ENCODE measurements at regions not wholly inside any gene's neighbourhood (a gene's known extent, or its start where the extent isn't known, plus 50 kb on each side); places are given as distances from the start of the nearest gene placed in this dataset.

GRCh38 chr5:67651180-67651579, 454.6 kb upstream of the CD180 start:
- Histone ChIP-seq H3K36me3 (ENCODE audit: control insufficient read depth, low read length) (no peaks in the 10 kb centered on the region), H4K20me1 (ENCODE audit: control insufficient read depth, insufficient read depth, low read depth, low read length) (no peaks in the 10 kb centered on the region), H3K79me2 (ENCODE audit: control insufficient read depth, low read length) (no peaks in the 10 kb centered on the region), H3K9me2 (replicated peaks; ENCODE audit: control insufficient read depth, low read length) (no peaks in the 10 kb centered on the region), H3K4me3 (ENCODE audit: low read length) (no peak overlapping the region), H3K4me2 (ENCODE audit: low read length) (no peak overlapping the region), H3F3A (ENCODE audit: control insufficient read depth, insufficient read depth) (no peaks in the 10 kb centered on the region), H3K27ac (ENCODE audit: low read depth, low read length) (no peak overlapping the region), H3K9me3 (ENCODE audit: control insufficient read depth, insufficient read depth, low read length) (no peaks in the 10 kb centered on the region), H3K27me3 (ENCODE audit: control insufficient read depth, low read length) (no peaks in the 10 kb centered on the region), H3K4me1 (ENCODE audit: control insufficient read depth, low read length) (no peaks in the 10 kb centered on the region)
- TF ChIP-seq CTCF (IDR thresholded peaks at IDR 0.05; ENCODE audit: low read depth, low read length, poor library complexity, severe bottlenecking), result no peak
- TF ChIP-seq EZH2phosphoT487 (IDR thresholded peaks at IDR 0.05; ENCODE audit: borderline replicate concordance, low read length), result no peak

- TF ChIP-seq CTCF (IDR thresholded peaks at IDR 0.05; ENCODE audit: low read depth, low read length, poor library complexity, severe bottlenecking), result no peak
- no peaks in the 10 kb centered on the region for H3F3A ChIP-seq (ENCODE audit: control insufficient read depth, insufficient read depth)
- H3K27me3 ChIP-seq (ENCODE audit: control insufficient read depth, low read length), result no peaks in the 10 kb centered on the region
- H3K9me3 ChIP-seq (ENCODE audit: control insufficient read depth, insufficient read depth, low read length), result no peaks in the 10 kb centered on the region
- no peak overlapping the region for H3K4me2 ChIP-seq (ENCODE audit: low read length)
- H3K79me2 ChIP-seq (ENCODE audit: control insufficient read depth, low read length), result no peaks in the 10 kb centered on the region
- no peaks in the 10 kb centered on the region for H3K4me1 ChIP-seq (ENCODE audit: control insufficient read depth, low read length)
- no peaks in the 10 kb centered on the region for H3K9me2 ChIP-seq (replicated peaks; ENCODE audit: control insufficient read depth, low read length)
- no peaks in the 10 kb centered on the region for H4K20me1 ChIP-seq (ENCODE audit: control insufficient read depth, insufficient read depth, low read depth, low read length)
- no peaks in the 10 kb centered on the region for H3K36me3 ChIP-seq (ENCODE audit: control insufficient read depth, low read length)
- H3K4me3 ChIP-seq (ENCODE audit: low read length), result no peak overlapping the region
- no peak overlapping the region for H3K27ac ChIP-seq (ENCODE audit: low read depth, low read length)
Observed at GRCh38 chr5:67648201-67648671, 451.6 kb upstream of the CD180 start.

- TF ChIP-seq EZH2phosphoT487 (IDR thresholded peaks at IDR 0.05; ENCODE audit: borderline replicate concordance, low read length), result no peak
- no peak for TF ChIP-seq CTCF (IDR thresholded peaks at IDR 0.05; ENCODE audit: low read depth, low read length, poor library complexity, severe bottlenecking)
- no peaks in the 10 kb centered on the region for H3K9me3 ChIP-seq (ENCODE audit: control insufficient read depth, insufficient read depth, low read length)
- no peaks in the 10 kb centered on the region for H3K4me1 ChIP-seq (ENCODE audit: control insufficient read depth, low read length)
- no peaks in the 10 kb centered on the region for H3K9me2 ChIP-seq (replicated peaks; ENCODE audit: control insufficient read depth, low read length)
- H3F3A ChIP-seq (ENCODE audit: control insufficient read depth, insufficient read depth), result no peaks in the 10 kb centered on the region
- H3K27me3 ChIP-seq (ENCODE audit: control insufficient read depth, low read length), result no peaks in the 10 kb centered on the region
- H3K36me3 ChIP-seq (ENCODE audit: control insufficient read depth, low read length), result no peaks in the 10 kb centered on the region
- H3K27ac ChIP-seq (ENCODE audit: low read depth, low read length), result no peak overlapping the region
- no peak overlapping the region for H3K4me3 ChIP-seq (ENCODE audit: low read length)
- H4K20me1 ChIP-seq (ENCODE audit: control insufficient read depth, insufficient read depth, low read depth, low read length), result no peaks in the 10 kb centered on the region
- no peaks in the 10 kb centered on the region for H3K79me2 ChIP-seq (ENCODE audit: control insufficient read depth, low read length)
- H3K4me2 ChIP-seq (ENCODE audit: low read length), result no peak overlapping the region
Observed at GRCh38 chr5:67647772-67648171, 451.2 kb upstream of the CD180 start.

Data from DOHH2 (cell line).